HEK293T (cell line): ENCODE measurements at regions not wholly inside any gene's neighbourhood (a gene's known extent, or its start where the extent isn't known, plus 50 kb on each side); places are given as distances from the start of the nearest gene placed in this dataset.

Experiments used
- CTCF ChIA-PET: fragments of 350-600 bp; formaldehyde crosslinking; extraction: SDS; loops from one replicate; lab custom pipeline; 2021; ENCODE audit warnings: antibody characterized with exemption, inconsistent platforms; lab: Yijun Ruan, JAX
- POLR2A ChIA-PET: fragments of 350-600 bp; formaldehyde crosslinking; extraction: SDS; loops from one replicate; lab custom pipeline; 2020; ENCODE audit warnings: antibody characterized with exemption, inconsistent platforms; lab: Yijun Ruan, JAX
- DNase-seq: peaks from one replicate; pipeline ENCODE4 v3.0.0; 2012; ENCODE audit warnings: mixed read lengths; ENCODE audit errors: extremely low spot score
- ARNT ChIP-seq: fragments of 450-650 bp; IDR thresholded peaks from 2 replicates; pipeline ENCODE4 v1.6.1; 2017; ENCODE audit warnings: mild to moderate bottlenecking
- BHLHE40 ChIP-seq: fragments of 450-650 bp; IDR thresholded peaks from 2 replicates; pipeline ENCODE4 v1.6.1; 2016; ENCODE audit warnings: mild to moderate bottlenecking, moderate library complexity, borderline replicate concordance
- CTBP1 ChIP-seq: fragments of 450-650 bp; IDR thresholded peaks from 2 replicates; pipeline ENCODE4 v1.6.1; 2016; ENCODE audit warnings: borderline replicate concordance
- ELF4 ChIP-seq: fragments of 450-650 bp; IDR thresholded peaks from 2 replicates; pipeline ENCODE4 v1.6.1; 2017; ENCODE audit warnings: antibody characterized with exemption
- FOXA1 ChIP-seq: fragments of 450-650 bp; IDR thresholded peaks from 2 replicates; pipeline ENCODE4 v1.6.1; 2016; ENCODE audit warnings: mild to moderate bottlenecking
- FOXK2 ChIP-seq: fragments of 450-650 bp; IDR thresholded peaks from 2 replicates; pipeline ENCODE4 v1.6.1; 2016; ENCODE audit warnings: mild to moderate bottlenecking
- FOXM1 ChIP-seq: fragments of 450-650 bp; IDR thresholded peaks from 2 replicates; pipeline ENCODE4 v1.6.1; 2017; ENCODE audit warnings: mild to moderate bottlenecking, borderline replicate concordance
- HDGF ChIP-seq: fragments of 450-650 bp; IDR thresholded peaks from 2 replicates; pipeline ENCODE4 v1.6.1; 2017; ENCODE audit warnings: antibody characterized with exemption, borderline replicate concordance
- L3MBTL2 ChIP-seq: fragments of 450-650 bp; conservative IDR thresholded peaks from 2 replicates; pipeline ENCODE4 v1.6.1; 2016; ENCODE audit warnings: mild to moderate bottlenecking
- LEF1 ChIP-seq: fragments of 450-650 bp; IDR thresholded peaks from 2 replicates; pipeline ENCODE4 v1.6.1; 2017; ENCODE audit warnings: mild to moderate bottlenecking, borderline replicate concordance
- NFRKB ChIP-seq: fragments of 450-650 bp; IDR thresholded peaks from 2 replicates; pipeline ENCODE4 v1.6.1; 2016; ENCODE audit warnings: mild to moderate bottlenecking, moderate library complexity
- PKNOX1 ChIP-seq: fragments of 450-650 bp; IDR thresholded peaks from 2 replicates; pipeline ENCODE4 v1.6.1; 2016
- SP1 ChIP-seq: fragments of 450-650 bp; IDR thresholded peaks from 2 replicates; pipeline ENCODE4 v1.6.1; 2017
- SUZ12 ChIP-seq: fragments of 450-650 bp; IDR thresholded peaks from 2 replicates; pipeline ENCODE4 v1.6.1; 2016; ENCODE audit warnings: mild to moderate bottlenecking
- TARDBP ChIP-seq: fragments of 450-650 bp; IDR thresholded peaks from 2 replicates; pipeline ENCODE4 v1.6.1; 2016
- ZNF384 ChIP-seq: fragments of 450-650 bp; IDR thresholded peaks from 2 replicates; pipeline ENCODE4 v1.6.1; 2016

DNA sequence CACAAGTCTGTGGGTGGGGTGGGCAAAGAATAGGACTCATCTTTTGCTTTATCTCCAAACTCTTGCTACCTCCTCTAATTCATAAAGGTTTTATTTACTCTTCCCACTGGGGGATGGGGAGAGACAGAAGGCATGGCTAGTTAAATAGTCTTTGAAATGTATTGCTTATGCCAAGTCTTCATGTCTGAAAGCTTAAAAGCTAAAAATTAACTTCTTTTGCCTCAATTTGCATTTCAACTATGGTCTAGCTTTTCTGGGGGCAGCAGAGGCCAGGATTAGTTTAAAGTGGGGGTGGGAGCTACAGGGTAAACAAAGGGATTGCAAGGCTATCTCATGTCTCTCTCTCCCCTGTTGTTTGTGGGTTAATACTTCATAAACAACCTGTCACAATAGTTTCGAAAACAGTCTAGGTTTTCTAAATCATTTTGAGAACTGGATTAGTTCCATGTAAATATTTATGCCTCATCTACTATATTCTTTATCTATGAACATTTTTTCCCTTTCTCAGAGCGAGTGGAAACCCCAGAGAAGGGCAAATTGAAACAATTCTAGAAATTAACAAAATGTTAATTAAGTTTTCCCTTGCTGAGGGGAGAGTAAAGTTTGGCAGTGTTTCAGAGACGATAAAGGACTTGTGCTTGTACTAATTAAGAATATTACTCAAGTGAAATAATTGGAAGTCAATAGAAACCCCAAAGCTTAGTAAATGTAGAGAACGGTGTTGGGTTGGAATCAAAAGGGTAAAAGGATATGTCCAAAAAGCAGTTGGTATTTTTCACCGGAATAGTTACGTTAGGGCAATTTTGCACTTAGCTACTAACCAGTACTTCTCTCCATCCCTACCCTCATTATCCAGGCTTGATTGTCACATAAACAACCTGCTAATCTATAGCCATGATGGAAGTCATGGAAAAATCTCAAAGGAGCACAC, 182.2 kb downstream of the GIPC2 start:
- POLR2A ChIA-PET, result no interaction called here
- TF ChIP-seq NFRKB (no peak), SP1 (no peak), FOXM1 (no peak), LEF1 (no peak), CTBP1 (no peak), ARNT (no peak), ZNF384 (no peak), SUZ12 (no peak), BHLHE40 (no peak), FOXK2 (no peak), FOXA1 (no peak), TARDBP (no peak), L3MBTL2 (no peak), PKNOX1 (no peak), ELF4 (no peak), HDGF (no peak)
- no peak for DNase-seq
- CTCF ChIA-PET, result no interaction called here

DNA sequence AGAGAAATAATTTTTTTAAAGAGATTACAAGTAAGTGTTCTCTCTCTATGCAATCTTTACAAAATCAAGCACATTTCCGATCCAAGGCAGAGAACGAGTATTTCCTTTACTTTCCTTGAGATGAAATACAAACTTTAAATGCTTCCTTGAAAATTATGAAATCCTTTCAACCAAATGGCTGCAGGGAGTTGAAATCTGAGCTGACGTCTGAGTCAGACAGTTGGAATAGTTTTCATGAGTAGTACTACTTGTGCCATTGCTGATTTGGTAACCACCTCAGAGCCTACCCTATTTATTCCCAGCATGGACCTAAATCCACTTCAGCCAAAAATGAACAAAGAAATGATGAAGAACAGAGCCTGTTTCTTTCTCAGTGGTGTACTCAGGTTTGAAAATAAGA, 183.6 kb downstream of the GIPC2 start:
- ChIA-PET CTCF (interaction anchor here (0.5 kb wide), 1 partner anchor 696 kb away, joined by 5 read pairs; no protein-coding TSS in a partner anchor), POLR2A (no interaction called here)
- no peak for DNase-seq
- TF ChIP-seq FOXK2 (no peak), CTBP1 (no peak), LEF1 (no peak), FOXA1 (no peak), BHLHE40 (no peak), FOXM1 (no peak), ELF4 (no peak), L3MBTL2 (no peak), SP1 (no peak)

DNA sequence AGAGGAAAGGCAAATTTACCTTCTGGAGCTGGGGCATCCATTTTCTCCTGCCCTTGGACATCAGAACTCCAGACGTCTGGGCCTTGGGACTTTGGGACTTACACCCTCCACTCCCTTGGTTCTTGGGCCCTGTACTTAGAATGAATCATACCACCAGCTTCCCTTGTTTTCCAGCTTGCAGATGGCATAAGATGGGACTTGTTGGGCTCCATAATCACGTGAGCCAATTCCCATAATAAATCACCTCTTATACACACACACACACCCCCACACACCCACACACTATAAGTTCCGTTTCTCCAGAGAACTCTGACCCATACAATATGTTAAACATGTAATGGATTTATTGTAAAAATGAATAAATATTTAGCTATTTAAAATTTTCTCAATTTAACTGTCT, 185.7 kb downstream of the GIPC2 start:
- ChIA-PET POLR2A (no interaction called here), CTCF (no interaction called here)
- TF ChIP-seq L3MBTL2 (no peak), ELF4 (no peak), HDGF (no peak), SUZ12 (no peak), TARDBP (no peak), CTBP1 (no peak), FOXA1 (no peak), FOXK2 (no peak), PKNOX1 (no peak)
- no peak for DNase-seq

DNA sequence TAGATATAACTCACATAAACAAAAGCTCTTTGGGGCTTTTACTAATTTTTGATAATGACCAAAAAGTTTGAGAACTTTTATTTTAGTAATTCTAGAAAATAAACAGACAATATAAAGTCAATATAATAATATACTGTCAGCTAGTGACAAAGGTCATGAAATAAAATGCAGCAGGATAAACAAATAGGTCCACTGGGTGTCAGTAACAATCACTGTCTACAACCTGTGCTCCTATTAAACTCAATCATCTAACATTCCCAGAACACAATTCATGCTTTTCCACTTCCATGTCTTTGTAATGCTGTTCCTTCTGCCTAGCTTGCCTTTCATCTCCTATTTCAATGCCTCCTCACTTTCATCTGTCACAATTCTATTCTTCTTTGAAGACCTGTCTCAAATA, 186.1 kb downstream of the GIPC2 start:
- no peak for TF ChIP-seq FOXA1
- no peak for TF ChIP-seq PKNOX1
- no peak for TF ChIP-seq NFRKB
- no peak for TF ChIP-seq BHLHE40
- TF ChIP-seq ELF4, result no peak
- no peak for TF ChIP-seq SP1
- no peak for TF ChIP-seq L3MBTL2
- TF ChIP-seq LEF1, result no peak
- no peak for TF ChIP-seq ARNT
- TF ChIP-seq HDGF, result no peak
- TF ChIP-seq CTBP1, result no peak
- no peak for TF ChIP-seq ZNF384
- TF ChIP-seq SUZ12, result no peak
- TF ChIP-seq FOXM1, result no peak
- no peak for TF ChIP-seq TARDBP
- no peak for TF ChIP-seq FOXK2
- POLR2A ChIA-PET, result no interaction called here
- DNase-seq, result no peak
- CTCF ChIA-PET, result no interaction called here

- no peak for DNase-seq
- ChIA-PET POLR2A (no interaction called here), CTCF (no interaction called here)
- TF ChIP-seq ARNT (no peak), LEF1 (no peak), FOXK2 (no peak)
Measured at GRCh38 chr1:78232630-78233029, 186.9 kb downstream of the GIPC2 start.

DNA sequence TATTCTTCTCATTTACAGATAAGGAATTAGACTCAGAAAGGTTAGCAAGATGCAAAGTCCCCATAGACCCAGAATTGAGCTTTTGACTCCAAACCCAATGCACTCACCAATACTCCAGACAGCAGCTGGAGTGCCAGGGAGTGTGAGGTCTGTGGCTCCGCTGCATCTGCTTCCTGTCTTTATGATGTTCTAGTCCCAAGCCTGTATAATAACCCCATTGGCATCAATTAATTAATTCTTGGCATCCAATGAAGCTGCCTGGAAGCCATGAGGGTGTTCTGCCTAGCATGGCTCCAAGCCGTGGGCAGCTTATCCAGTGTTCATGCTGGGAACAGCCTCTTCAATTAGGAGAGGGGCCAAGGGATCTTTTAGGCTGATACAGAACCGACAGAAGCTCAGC, 188.7 kb downstream of the GIPC2 start:
- DNase-seq, result no peak
- TF ChIP-seq FOXK2 (no peak), BHLHE40 (no peak), HDGF (no peak), LEF1 (no peak), FOXA1 (no peak), ARNT (no peak), SUZ12 (no peak), FOXM1 (no peak), TARDBP (no peak), L3MBTL2 (no peak)
- CTCF ChIA-PET, result no interaction called here
- POLR2A ChIA-PET, result no interaction called here
